Astrocyte of the hippocampus (primary cell): ENCODE measurements at regions not wholly inside any gene's neighbourhood (a gene's known extent, or its start where the extent isn't known, plus 50 kb on each side); places are given as distances from the start of the nearest gene placed in this dataset.

Experiments used
- DNase-seq: peaks from one replicate; pipeline ENCODE4 v3.0.0; 2011; ENCODE audit warnings: low read depth, low spot score

GRCh38 chr20:48092596-48093280 is 307.5 kb upstream of the SULF2 start:
- no peak for DNase-seq

- no peak for DNase-seq
These were observed 305.5 kb upstream of the SULF2 start for GRCh38 chr20:48090784-48091183.

- DNase-seq = no peak
These were observed 305.0 kb upstream of the SULF2 start for GRCh38 chr20:48090314-48090713.

GRCh38 chr20:48080583-48080982 is 295.3 kb upstream of the SULF2 start:
- no peak for DNase-seq

GRCh38 chr20:48079028-48079427 is 293.7 kb upstream of the SULF2 start:
- no peak for DNase-seq

GRCh38 chr20:48076747-48077146 is 291.5 kb upstream of the SULF2 start:
- no peak for DNase-seq

GRCh38 chr20:48076247-48076646 is 291.0 kb upstream of the SULF2 start:
- DNase-seq = no peak

GRCh38 chr20:48075591-48076174 is 290.4 kb upstream of the SULF2 start:
- DNase-seq = no peak

GRCh38 chr20:48070991-48071652 is 285.8 kb upstream of the SULF2 start:
- no peak for DNase-seq

- DNase-seq = no peak
These were observed 284.3 kb upstream of the SULF2 start for GRCh38 chr20:48069596-48069995.

- DNase-seq = no peak
These were observed 281.6 kb upstream of the SULF2 start for GRCh38 chr20:48066851-48067250.

GRCh38 chr20:48066246-48066645 is 281.0 kb upstream of the SULF2 start:
- no peak for DNase-seq

- no peak for DNase-seq
These were observed 280.6 kb upstream of the SULF2 start for GRCh38 chr20:48065833-48066232.

GRCh38 chr20:48064929-48065328 is 279.6 kb upstream of the SULF2 start:
- peak; percentile 47 for DNase-seq

- DNase-seq = peak; percentile 49
These were observed 275.8 kb upstream of the SULF2 start for GRCh38 chr20:48060841-48061720.

GRCh38 chr20:48058611-48059559 is 273.6 kb upstream of the SULF2 start:
- DNase-seq = no peak

GRCh38 chr20:48057739-48058138 is 272.5 kb upstream of the SULF2 start:
- DNase-seq = no peak

- no peak for DNase-seq
These were observed 272.0 kb upstream of the SULF2 start for GRCh38 chr20:48057251-48057650.

- DNase-seq = no peak
These were observed 270.9 kb upstream of the SULF2 start for GRCh38 chr20:48056218-48056617.

GRCh38 chr20:48054051-48054450 is 268.8 kb upstream of the SULF2 start:
- no peak for DNase-seq

- DNase-seq = peak; percentile 79
These were observed 267.2 kb upstream of the SULF2 start for GRCh38 chr20:48052475-48052835.
